ENCODE measurements at regions not wholly inside any gene's neighbourhood (a gene's known extent, or its start where the extent isn't known, plus 50 kb on each side); places are given as distances from the start of the nearest gene placed in this dataset.
"Not testable (repeated sequence)": the region's sequence is repeated elsewhere in the genome, so short reads cannot be mapped to it uniquely, and the experiment has no call there.

- no CpG with 5 or more reads among the region's 7 CpGs for WGBS (ENCODE audit: insufficient coverage, low coverage, low lambda C conversion rate, missing lambda C conversion rate)
- H3K4me3 ChIP-seq; H3K9me3 ChIP-seq; DNase-seq; H3K27me3 ChIP-seq; H3K36me3 ChIP-seq; H3K4me1 ChIP-seq; H3K27ac ChIP-seq; intact Hi-C loops (cut with DNase I): not testable (repeated sequence)
- peak in 1 of 4 donors; percentile 18 for ATAC-seq
These were observed 233.4 kb upstream of the PLGLB2 start for GRCh38 chr2:87514515-87514914.

- H3K27me3 ChIP-seq; intact Hi-C loops (cut with DNase I); DNase-seq; H3K9me3 ChIP-seq; H3K4me1 ChIP-seq; H3K27ac ChIP-seq; H3K36me3 ChIP-seq; H3K4me3 ChIP-seq; ATAC-seq: not testable (repeated sequence)
- 67% methylated on average over 1 of the region's 2 CpGs for WGBS (ENCODE audit: insufficient coverage, low coverage, low lambda C conversion rate, missing lambda C conversion rate)
These were observed 232.7 kb upstream of the PLGLB2 start for GRCh38 chr2:87515226-87515625.

GRCh38 chr2:87515875-87516274, 232.0 kb upstream of the PLGLB2 start:
- H3K36me3 ChIP-seq; H3K4me1 ChIP-seq; ATAC-seq; H3K27me3 ChIP-seq; H3K27ac ChIP-seq; H3K9me3 ChIP-seq; intact Hi-C loops (cut with DNase I); H3K4me3 ChIP-seq; DNase-seq: not testable (repeated sequence)
- WGBS (ENCODE audit: insufficient coverage, low coverage, low lambda C conversion rate, missing lambda C conversion rate) = no CpG with 5 or more reads among the region's 3 CpGs

- H3K4me3 ChIP-seq; intact Hi-C loops (cut with DNase I); H3K9me3 ChIP-seq; ATAC-seq; H3K36me3 ChIP-seq; H3K27ac ChIP-seq; DNase-seq; H3K27me3 ChIP-seq; H3K4me1 ChIP-seq: not testable (repeated sequence)
- WGBS (ENCODE audit: insufficient coverage, low coverage, low lambda C conversion rate, missing lambda C conversion rate) = 68% methylated on average over 2 of the region's 7 CpGs
These were observed 231.4 kb upstream of the PLGLB2 start for GRCh38 chr2:87516369-87516967.

- WGBS (ENCODE audit: insufficient coverage, low coverage, low lambda C conversion rate, missing lambda C conversion rate) = no CpG with 5 or more reads among the region's 7 CpGs
- H3K27me3 ChIP-seq; H3K4me3 ChIP-seq; H3K27ac ChIP-seq; DNase-seq; intact Hi-C loops (cut with DNase I); ATAC-seq; H3K4me1 ChIP-seq; H3K9me3 ChIP-seq; H3K36me3 ChIP-seq: not testable (repeated sequence)
These were observed 230.4 kb upstream of the PLGLB2 start for GRCh38 chr2:87517438-87517837.

- H3K4me3 ChIP-seq = not testable (repeated sequence)
These were observed 229.8 kb upstream of the PLGLB2 start for GRCh38 chr2:87518066-87518465.

GRCh38 chr2:87518547-87518946, 229.3 kb upstream of the PLGLB2 start:
- WGBS (ENCODE audit: insufficient coverage, low coverage, low lambda C conversion rate, missing lambda C conversion rate) = 100% methylated on average over 5 of the region's 8 CpGs
- H3K4me1 ChIP-seq; DNase-seq; H3K36me3 ChIP-seq; ATAC-seq; intact Hi-C loops (cut with DNase I); H3K9me3 ChIP-seq; H3K27me3 ChIP-seq; H3K4me3 ChIP-seq; H3K27ac ChIP-seq: not testable (repeated sequence)

More at GRCh38 chr2:87518066-87518465, 229.8 kb upstream of the PLGLB2 start:
- H3K27ac ChIP-seq; intact Hi-C loops (cut with DNase I); H3K36me3 ChIP-seq; H3K27me3 ChIP-seq; H3K9me3 ChIP-seq; H3K4me1 ChIP-seq; DNase-seq: not testable (repeated sequence)
- peak in 1 of 4 donors; percentile 8 for ATAC-seq
- 72% methylated on average over 3 of the region's 7 CpGs for WGBS (ENCODE audit: insufficient coverage, low coverage, low lambda C conversion rate, missing lambda C conversion rate)

- H3K27ac ChIP-seq; H3K4me3 ChIP-seq; H3K9me3 ChIP-seq; intact Hi-C loops (cut with DNase I); H3K36me3 ChIP-seq; H3K27me3 ChIP-seq; H3K4me1 ChIP-seq: not testable (repeated sequence)
- peak; percentile 58 to 87 (median 78) for ATAC-seq
- peak; percentile 34 to 57 (median 49) for DNase-seq
- WGBS (ENCODE audit: insufficient coverage, low coverage, low lambda C conversion rate, missing lambda C conversion rate) = 33% methylated on average over 6 of the region's 8 CpGs
These were observed 228.5 kb upstream of the PLGLB2 start for GRCh38 chr2:87519158-87520011.

- H3K36me3 ChIP-seq; DNase-seq; H3K27me3 ChIP-seq; H3K4me1 ChIP-seq; H3K9me3 ChIP-seq; H3K27ac ChIP-seq; intact Hi-C loops (cut with DNase I); ATAC-seq; H3K4me3 ChIP-seq: not testable (repeated sequence)
- WGBS (ENCODE audit: insufficient coverage, low coverage, low lambda C conversion rate, missing lambda C conversion rate) = 76% methylated on average over 9 of the region's 10 CpGs
These were observed 226.8 kb upstream of the PLGLB2 start for GRCh38 chr2:87521057-87521456.

GRCh38 chr2:87521489-87521888, 226.4 kb upstream of the PLGLB2 start:
- ATAC-seq; H3K4me1 ChIP-seq; DNase-seq; H3K27ac ChIP-seq; H3K4me3 ChIP-seq; H3K9me3 ChIP-seq; H3K27me3 ChIP-seq; H3K36me3 ChIP-seq; intact Hi-C loops (cut with DNase I): not testable (repeated sequence)
- 73% methylated on average over 4 of the region's 7 CpGs for WGBS (ENCODE audit: insufficient coverage, low coverage, low lambda C conversion rate, missing lambda C conversion rate)

- H3K27me3 ChIP-seq; H3K36me3 ChIP-seq; H3K9me3 ChIP-seq; DNase-seq; H3K4me1 ChIP-seq; ATAC-seq; H3K4me3 ChIP-seq; intact Hi-C loops (cut with DNase I); H3K27ac ChIP-seq: not testable (repeated sequence)
- WGBS (ENCODE audit: insufficient coverage, low coverage, low lambda C conversion rate, missing lambda C conversion rate) = 65% methylated on average over 5 of the region's 5 CpGs
These were observed 223.2 kb upstream of the PLGLB2 start for GRCh38 chr2:87524619-87525188.

Data from right lobe of liver (tissue), 6 donors.